Rectal smooth muscle tissue (tissue), 1 donor: ENCODE measurements at regions not wholly inside any gene's neighbourhood (a gene's known extent, or its start where the extent isn't known, plus 50 kb on each side); places are given as distances from the start of the nearest gene placed in this dataset.

Source experiments
- H3K27ac ChIP-seq: one replicate; pipeline ENCODE4 v1.7.0; 2013; ENCODE audit warnings: low read depth, low read length, inconsistent platforms
- H3K27me3 ChIP-seq: one replicate; pipeline ENCODE4 v1.7.0; 2013; ENCODE audit warnings: low read length; ENCODE audit not compliant: control insufficient read depth, insufficient read depth
- H3K36me3 ChIP-seq: one replicate; pipeline ENCODE4 v1.7.0; 2013; ENCODE audit warnings: low read length; ENCODE audit not compliant: control insufficient read depth, insufficient read depth
- H3K4me1 ChIP-seq: one replicate; pipeline ENCODE4 v1.7.0; 2013; ENCODE audit warnings: low read length; ENCODE audit not compliant: control insufficient read depth, insufficient read depth
- H3K4me3 ChIP-seq: one replicate; pipeline ENCODE4 v1.7.0; 2013; ENCODE audit warnings: low read length
- H3K9ac ChIP-seq: one replicate; pipeline ENCODE4 v1.7.0; 2013; ENCODE audit warnings: low read length

GRCh38 chr17:52827526-52827925 is 669.0 kb upstream of the CA10 start:
- no peaks in the 10 kb centered on the region for H3K36me3 ChIP-seq
- no peak overlapping the region for H3K27ac ChIP-seq
- no peak overlapping the region for H3K9ac ChIP-seq
- no peaks in the 10 kb centered on the region for H3K27me3 ChIP-seq
- no peak overlapping the region for H3K4me3 ChIP-seq
- no peaks in the 10 kb centered on the region for H3K4me1 ChIP-seq

GRCh38 chr17:52824542-52824941 is 666.0 kb upstream of the CA10 start:
- Histone ChIP-seq H3K4me1 (no peaks in the 10 kb centered on the region), H3K4me3 (no peak overlapping the region), H3K27ac (no peak overlapping the region), H3K36me3 (no peaks in the 10 kb centered on the region), H3K27me3 (no peaks in the 10 kb centered on the region), H3K9ac (no peak overlapping the region)

GRCh38 chr17:52823155-52823554 is 664.6 kb upstream of the CA10 start:
- Histone ChIP-seq H3K9ac (no peak overlapping the region), H3K27ac (no peak overlapping the region), H3K27me3 (no peaks in the 10 kb centered on the region), H3K4me1 (no peaks in the 10 kb centered on the region), H3K4me3 (no peak overlapping the region), H3K36me3 (no peaks in the 10 kb centered on the region)

- H3K27me3 ChIP-seq: no peaks in the 10 kb centered on the region
- H3K4me3 ChIP-seq: no peak overlapping the region
- no peaks in the 10 kb centered on the region for H3K4me1 ChIP-seq
- no peak overlapping the region for H3K27ac ChIP-seq
- H3K36me3 ChIP-seq: no peaks in the 10 kb centered on the region
- H3K9ac ChIP-seq: no peak overlapping the region
Measured at GRCh38 chr17:52790359-52790955, 631.9 kb upstream of the CA10 start.

GRCh38 chr17:52789829-52790228 is 631.3 kb upstream of the CA10 start:
- H3K4me1 ChIP-seq: no peaks in the 10 kb centered on the region
- H3K4me3 ChIP-seq: no peak overlapping the region
- no peaks in the 10 kb centered on the region for H3K36me3 ChIP-seq
- no peaks in the 10 kb centered on the region for H3K27me3 ChIP-seq
- H3K27ac ChIP-seq: no peak overlapping the region
- H3K9ac ChIP-seq: no peak overlapping the region

GRCh38 chr17:52776234-52776633 is 617.7 kb upstream of the CA10 start:
- Histone ChIP-seq H3K36me3 (no peaks in the 10 kb centered on the region), H3K27ac (no peak overlapping the region), H3K9ac (no peak overlapping the region), H3K4me3 (no peak overlapping the region), H3K4me1 (no peaks in the 10 kb centered on the region), H3K27me3 (no peaks in the 10 kb centered on the region)

GRCh38 chr17:52762794-52763167 is 604.3 kb upstream of the CA10 start:
- no peaks in the 10 kb centered on the region for H3K4me1 ChIP-seq
- no peak overlapping the region for H3K4me3 ChIP-seq
- H3K36me3 ChIP-seq: no peaks in the 10 kb centered on the region
- H3K27me3 ChIP-seq: no peaks in the 10 kb centered on the region
- H3K9ac ChIP-seq: no peak overlapping the region
- no peak overlapping the region for H3K27ac ChIP-seq

- Histone ChIP-seq H3K27ac (no peak overlapping the region), H3K4me1 (no peaks in the 10 kb centered on the region), H3K27me3 (no peaks in the 10 kb centered on the region), H3K36me3 (no peaks in the 10 kb centered on the region), H3K4me3 (no peak overlapping the region), H3K9ac (no peak overlapping the region)
Measured at GRCh38 chr17:52762147-52762793, 603.8 kb upstream of the CA10 start.

GRCh38 chr17:52759864-52760263 is 601.4 kb upstream of the CA10 start:
- Histone ChIP-seq H3K9ac (no peak overlapping the region), H3K27ac (no peak overlapping the region), H3K27me3 (no peaks in the 10 kb centered on the region), H3K4me1 (no peaks in the 10 kb centered on the region), H3K4me3 (no peak overlapping the region), H3K36me3 (no peaks in the 10 kb centered on the region)

GRCh38 chr17:52758481-52758880 is 600.0 kb upstream of the CA10 start:
- no peak overlapping the region for H3K9ac ChIP-seq
- no peaks in the 10 kb centered on the region for H3K4me1 ChIP-seq
- H3K4me3 ChIP-seq: no peak overlapping the region
- H3K27me3 ChIP-seq: no peaks in the 10 kb centered on the region
- H3K36me3 ChIP-seq: no peaks in the 10 kb centered on the region
- no peak overlapping the region for H3K27ac ChIP-seq

GRCh38 chr17:52756746-52757145 is 598.2 kb upstream of the CA10 start:
- Histone ChIP-seq H3K27me3 (no peaks in the 10 kb centered on the region), H3K36me3 (no peaks in the 10 kb centered on the region), H3K4me1 (no peaks in the 10 kb centered on the region), H3K4me3 (no peak overlapping the region), H3K27ac (no peak overlapping the region), H3K9ac (no peak overlapping the region)

GRCh38 chr17:52754838-52755237 is 596.3 kb upstream of the CA10 start:
- no peak overlapping the region for H3K9ac ChIP-seq
- H3K27ac ChIP-seq: no peak overlapping the region
- H3K36me3 ChIP-seq: no peaks in the 10 kb centered on the region
- no peak overlapping the region for H3K4me3 ChIP-seq
- no peaks in the 10 kb centered on the region for H3K27me3 ChIP-seq
- no peaks in the 10 kb centered on the region for H3K4me1 ChIP-seq

GRCh38 chr17:52751051-52751450 is 592.5 kb upstream of the CA10 start:
- Histone ChIP-seq H3K27ac (no peak overlapping the region), H3K4me3 (no peak overlapping the region), H3K36me3 (no peaks in the 10 kb centered on the region), H3K9ac (no peak overlapping the region), H3K4me1 (no peaks in the 10 kb centered on the region), H3K27me3 (no peaks in the 10 kb centered on the region)
